SH-SY5Y (cell line): ENCODE measurements at regions not wholly inside any gene's neighbourhood (a gene's known extent, or its start where the extent isn't known, plus 50 kb on each side); places are given as distances from the start of the nearest gene placed in this dataset.

Source experiments
- GATA2 ChIP-seq: IDR thresholded peaks from 2 replicates; pipeline ENCODE4 v1.6.1; 2011; ENCODE audit warnings: mild to moderate bottlenecking, low read depth, low read length
- GATA3 ChIP-seq: IDR thresholded peaks from 2 replicates; pipeline ENCODE4 v1.6.1; 2011; ENCODE audit warnings: low read depth, mild to moderate bottlenecking, low read length, moderate library complexity

DNA sequence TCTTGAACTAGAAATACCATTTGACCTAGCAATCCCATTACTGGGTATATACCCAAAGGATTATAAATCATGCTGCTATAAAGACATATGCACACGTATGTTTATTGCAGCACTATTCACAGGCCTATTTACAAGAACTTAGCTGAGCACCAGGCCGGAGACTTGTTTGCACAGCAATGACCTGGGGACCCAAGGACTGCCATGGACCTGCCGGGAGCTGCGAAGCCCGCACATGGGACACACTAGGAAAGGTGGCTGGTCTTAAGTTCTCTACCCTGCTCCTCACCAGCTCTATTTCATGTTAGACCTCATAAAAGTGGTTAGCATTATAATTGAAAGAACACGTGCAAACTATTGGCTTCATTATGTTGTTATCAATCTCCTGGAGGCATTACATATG lies 70.4 kb upstream of the CST7 start:
- TF ChIP-seq GATA3: no peak
- no peak for TF ChIP-seq GATA2
